ENCODE measurements at regions not wholly inside any gene's neighbourhood (a gene's known extent, or its start where the extent isn't known, plus 50 kb on each side); places are given as distances from the start of the nearest gene placed in this dataset.
"Not testable (repeated sequence)": the region's sequence is repeated elsewhere in the genome, so short reads cannot be mapped to it uniquely, and the experiment has no call there.

GRCh38 chr2:166831930-166832329, 56.4 kb upstream of the XIRP2 start:
- no peak for DNase-seq (ENCODE audit: low spot score)

- no peak for DNase-seq (ENCODE audit: low spot score)
Observed at GRCh38 chr2:166825914-166826313, 62.4 kb upstream of the XIRP2 start.

DNA sequence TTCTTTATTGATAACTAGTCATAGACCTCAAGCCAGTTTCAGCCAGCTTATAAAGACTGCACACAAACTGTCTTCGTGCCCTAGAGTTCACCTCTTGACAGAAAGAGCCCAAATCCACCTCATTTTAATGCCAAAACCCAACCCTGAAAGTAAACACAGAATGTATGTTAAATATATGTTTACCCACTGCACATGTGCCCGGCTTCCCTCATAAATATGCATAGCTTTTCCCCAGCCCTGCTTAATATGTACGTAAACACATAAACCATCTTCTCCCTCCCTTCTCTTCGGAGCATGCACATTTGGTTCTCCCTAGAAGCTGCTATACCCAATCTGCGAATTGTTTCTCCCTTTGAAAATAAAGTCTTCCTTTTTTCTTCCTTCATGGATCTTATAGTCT, 73.9 kb upstream of the XIRP2 start:
- no peak for DNase-seq (ENCODE audit: low spot score)

DNA sequence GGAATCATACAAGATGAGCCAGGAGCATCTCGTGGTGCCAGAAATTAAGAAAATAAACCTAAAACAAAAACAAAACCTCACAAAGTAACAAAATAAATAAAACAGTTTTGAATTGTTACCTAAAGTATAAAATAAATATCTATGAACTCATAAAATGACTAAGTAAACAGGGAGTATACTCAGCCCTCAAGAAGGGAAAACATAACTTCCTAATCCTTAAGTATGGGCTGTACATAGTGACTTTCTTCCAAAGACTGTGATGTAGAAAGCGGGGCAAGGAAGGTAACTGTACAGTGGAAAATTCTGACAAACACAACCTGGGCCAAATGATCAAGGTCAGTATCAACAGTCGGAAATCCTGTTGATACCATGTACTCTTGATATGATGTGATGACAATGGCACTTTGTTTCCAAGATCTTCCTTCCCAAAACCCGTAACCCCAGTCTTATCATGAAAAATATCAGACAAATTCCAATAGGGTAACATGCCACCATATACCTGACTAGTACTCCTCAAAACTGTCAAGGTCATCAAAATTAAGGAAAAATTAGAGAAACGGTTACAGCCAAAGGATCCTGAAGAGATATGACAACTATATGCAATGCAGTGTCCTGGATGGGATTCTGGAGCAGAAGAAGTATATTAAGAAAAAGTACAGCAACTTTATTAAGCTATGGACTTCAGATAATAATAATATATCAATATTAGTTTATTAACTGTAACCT, 76.0 kb upstream of the XIRP2 start:
- DNase-seq (ENCODE audit: low spot score), result no peak

GRCh38 chr2:166805753-166806152, 82.5 kb upstream of the XIRP2 start:
- no peak for DNase-seq (ENCODE audit: low spot score)

- no peak for DNase-seq (ENCODE audit: low spot score)
Observed at GRCh38 chr2:166803373-166804000, 84.8 kb upstream of the XIRP2 start.

- DNase-seq (ENCODE audit: low spot score), result no peak
Observed at GRCh38 chr2:166802475-166802874, 85.8 kb upstream of the XIRP2 start.

- no peak for DNase-seq (ENCODE audit: low spot score)
Observed at GRCh38 chr2:166792808-166793207, 95.5 kb upstream of the XIRP2 start.

DNA sequence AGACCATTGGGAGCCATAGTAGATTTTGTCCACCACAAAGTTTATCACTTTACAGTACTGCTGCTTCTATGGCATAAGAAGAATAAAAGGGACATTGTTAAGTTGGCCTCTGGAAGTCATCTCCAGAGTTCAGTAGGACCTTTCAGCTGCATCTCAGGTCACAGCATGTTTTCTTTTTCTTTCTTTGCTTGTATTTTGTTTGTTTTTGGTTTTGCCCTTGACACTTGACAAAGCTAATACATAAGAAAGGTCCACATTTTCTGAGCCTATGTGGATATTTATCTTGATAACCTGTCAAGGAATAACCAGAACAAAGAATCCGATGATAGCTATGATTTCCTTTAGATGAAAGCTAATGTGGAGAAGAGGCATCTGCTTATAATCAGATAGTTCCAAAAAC, 101.6 kb upstream of the XIRP2 start:
- DNase-seq (ENCODE audit: low spot score), result no peak

DNA sequence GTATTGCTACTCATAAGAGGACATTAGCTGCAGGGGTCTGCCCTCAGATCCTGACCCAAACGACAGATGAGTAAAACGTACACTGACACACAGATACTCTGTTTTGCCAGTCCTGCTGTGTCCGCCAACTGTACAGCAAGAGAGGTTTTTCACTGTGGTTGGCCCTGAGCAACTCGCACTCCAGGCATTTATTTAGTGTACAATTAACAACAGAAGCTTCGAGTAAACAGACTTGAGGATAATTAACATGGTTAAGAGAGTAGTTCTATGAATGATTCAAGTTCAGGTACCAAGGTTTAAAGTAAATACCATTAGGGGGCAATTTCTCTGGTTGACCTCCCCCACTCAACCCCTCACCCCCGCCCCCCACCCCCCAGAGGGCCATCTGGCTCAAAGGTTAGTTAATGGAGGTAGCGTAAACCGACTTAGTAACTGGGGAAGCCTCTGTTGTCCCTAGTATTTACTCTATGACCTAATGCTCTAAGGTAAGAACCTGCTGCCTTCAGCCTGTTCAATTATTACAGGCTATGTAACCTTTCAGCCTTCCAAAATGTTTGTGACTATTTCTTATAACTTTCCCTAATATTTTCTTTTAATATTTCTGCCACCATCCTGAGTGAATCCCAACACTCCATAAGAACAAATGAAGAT, 103.9 kb upstream of the XIRP2 start:
- no peak for DNase-seq (ENCODE audit: low spot score)

- DNase-seq (ENCODE audit: low spot score), result no peak
Observed at GRCh38 chr2:166775176-166775575, 113.1 kb upstream of the XIRP2 start.

GRCh38 chr2:166773308-166773949, 114.9 kb upstream of the XIRP2 start:
- no peak for DNase-seq (ENCODE audit: low spot score)

GRCh38 chr2:166768393-166769123, 119.7 kb upstream of the XIRP2 start:
- DNase-seq (ENCODE audit: low spot score), result no peak

- DNase-seq (ENCODE audit: low spot score), result not testable (repeated sequence)
Observed at GRCh38 chr2:166766769-166767322, 121.4 kb upstream of the XIRP2 start.

DNA sequence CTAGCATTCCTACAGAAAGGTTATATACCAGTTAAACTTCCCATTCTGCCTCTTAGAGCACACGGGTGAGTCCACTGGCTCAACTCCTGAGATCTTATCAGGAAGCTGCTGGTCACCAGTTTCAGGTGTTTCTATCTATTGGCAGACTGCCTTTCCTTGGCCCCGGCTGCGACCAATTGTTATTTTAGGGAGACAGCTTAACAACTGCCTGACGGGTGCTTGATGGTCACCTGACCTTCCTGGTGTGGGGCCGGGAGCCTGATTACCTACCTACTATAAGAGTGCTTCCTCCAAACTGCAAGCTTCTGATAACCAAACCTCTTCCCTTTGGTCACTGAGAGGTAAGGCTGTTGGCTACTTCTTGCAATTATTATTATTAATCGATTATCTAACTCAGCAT, 122.1 kb upstream of the XIRP2 start:
- DNase-seq (ENCODE audit: low spot score), result no peak

- no peak for DNase-seq (ENCODE audit: low spot score)
Observed at GRCh38 chr2:166765141-166765540, 123.1 kb upstream of the XIRP2 start.

- DNase-seq (ENCODE audit: low spot score), result no peak
Observed at GRCh38 chr2:166764702-166765101, 123.6 kb upstream of the XIRP2 start.

DNA sequence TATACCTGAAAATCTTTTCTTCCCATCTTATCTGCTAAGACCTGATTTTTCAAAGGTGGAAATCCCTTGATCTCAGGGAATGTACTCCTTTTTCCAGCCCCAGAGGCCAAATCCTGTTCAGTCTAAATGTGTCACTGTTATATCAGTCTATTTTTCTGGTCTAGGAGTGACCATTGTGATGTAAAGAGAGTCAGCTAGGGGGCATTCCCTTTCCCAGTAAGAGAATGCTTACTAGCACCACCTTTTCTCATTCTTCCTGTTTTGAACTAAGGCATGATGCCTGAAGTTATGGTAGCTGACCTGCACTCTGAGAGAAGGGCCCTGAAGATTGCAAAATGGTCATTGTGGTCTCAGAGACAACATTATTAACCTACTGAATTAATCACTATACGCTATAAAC, 124.1 kb upstream of the XIRP2 start:
- no peak for DNase-seq (ENCODE audit: low spot score)

DNA sequence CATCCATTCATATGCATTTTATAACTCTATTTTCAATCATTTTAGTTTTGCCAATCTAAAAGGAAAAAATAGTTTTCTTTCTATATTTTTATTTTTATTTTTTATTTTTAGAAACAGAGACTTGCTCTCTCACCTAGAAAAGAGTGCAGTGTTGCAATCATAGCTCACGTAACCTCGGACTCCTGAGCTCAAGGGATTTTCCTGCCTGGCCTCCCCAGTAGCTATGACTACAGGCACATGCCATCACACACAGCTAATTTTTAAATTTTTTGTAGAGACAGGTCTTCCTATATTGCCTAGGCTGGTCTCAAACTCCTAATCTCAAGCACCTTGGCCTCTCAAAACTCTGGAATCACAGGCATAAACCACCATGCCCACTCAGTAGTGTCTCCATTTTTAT, 125.5 kb upstream of the XIRP2 start:
- no peak for DNase-seq (ENCODE audit: low spot score)

DNA sequence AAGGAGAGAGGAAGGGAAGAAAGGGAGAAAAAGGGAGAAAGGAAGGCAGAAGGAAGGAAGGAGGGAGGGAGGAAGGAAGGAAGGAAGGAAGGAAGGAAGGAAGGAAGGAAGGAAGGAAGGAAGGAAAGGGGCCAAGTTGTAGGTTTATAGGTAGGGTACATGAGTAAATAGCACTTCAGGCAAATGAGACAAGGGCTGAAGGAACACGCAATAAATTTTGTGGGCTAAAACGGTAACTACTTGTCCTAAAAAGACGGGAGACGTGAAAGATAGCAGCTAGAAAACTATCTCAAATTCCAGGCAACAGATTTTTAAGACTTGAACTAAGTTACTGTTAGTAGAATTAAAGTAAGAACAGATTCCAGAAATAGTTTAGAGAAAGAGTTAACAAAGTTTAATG, 129.3 kb upstream of the XIRP2 start:
- no peak for DNase-seq (ENCODE audit: low spot score)

DNA sequence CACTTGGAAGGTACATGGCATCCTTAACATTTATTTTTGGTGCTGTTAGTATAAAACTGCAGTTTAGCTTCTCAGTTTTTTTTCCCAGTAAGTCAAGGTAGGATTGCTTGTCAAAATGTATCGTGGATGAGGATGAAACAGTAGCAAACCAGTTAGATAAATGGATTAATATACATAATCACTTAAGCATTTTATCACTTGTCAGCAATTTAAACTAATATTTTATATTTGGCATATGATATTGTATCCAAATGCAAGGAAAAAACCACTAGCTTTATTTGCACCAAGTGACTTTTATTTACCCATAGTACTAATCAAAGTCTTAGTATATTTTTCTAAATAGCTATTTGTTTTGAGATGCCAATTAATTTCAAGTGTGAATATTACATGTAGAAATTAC, 137.7 kb upstream of the XIRP2 start:
- DNase-seq (ENCODE audit: low spot score), result no peak

DNA sequence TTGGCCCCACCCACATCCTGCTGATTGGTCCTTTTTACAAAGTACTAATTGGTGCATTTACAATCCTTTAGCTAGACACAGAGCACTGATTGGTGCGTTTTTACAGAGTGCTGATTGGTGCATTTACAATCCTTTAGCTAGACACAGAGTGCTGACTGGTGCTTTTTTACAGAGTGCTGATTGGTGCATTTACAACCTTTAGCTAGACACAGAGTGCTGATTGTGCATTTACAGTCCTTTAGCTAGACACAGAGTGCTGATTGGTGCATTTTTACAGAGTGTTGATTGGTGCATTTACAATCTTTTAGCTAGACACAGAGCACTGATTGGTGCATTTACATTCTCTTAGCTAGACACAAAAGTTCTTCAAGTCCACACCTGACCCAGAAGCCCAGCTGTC, 144.2 kb upstream of the XIRP2 start:
- not testable (repeated sequence) for DNase-seq (ENCODE audit: low spot score)

Measured in AG08396 (cell line).